BE2C (cell line): ENCODE measurements at regions not wholly inside any gene's neighbourhood (a gene's known extent, or its start where the extent isn't known, plus 50 kb on each side); places are given as distances from the start of the nearest gene placed in this dataset.

Source experiments
- DNase-seq: peaks from one replicate; pipeline ENCODE4 v3.0.0-alpha.2; 2020
- H3K27me3 ChIP-seq: fragments of 250-450 bp; sonication (Bioruptor Pico); 2 replicates; pipeline ENCODE4 v1.5.1; 2020; ENCODE audit warnings: mild to moderate bottlenecking
- H3K36me3 ChIP-seq: fragments of 250-450 bp; sonication (Bioruptor Pico); 2 replicates; pipeline ENCODE4 v1.5.1; 2020; ENCODE audit warnings: mild to moderate bottlenecking
- H3K4me1 ChIP-seq: fragments of 250-450 bp; sonication (Bioruptor Pico); 2 replicates; pipeline ENCODE4 v1.5.1; 2020
- H3K4me3 ChIP-seq: 2 replicates; pipeline ENCODE4 v1.5.1; 2011; ENCODE audit warnings: low read depth, low read length
- H3K9me3 ChIP-seq: fragments of 250-450 bp; sonication (Bioruptor Pico); 2 replicates; pipeline ENCODE4 v1.5.1; 2020
- TF ChIP-seq, protein P1 (sequence below): IDR thresholded peaks from 2 replicates; pipeline ENCODE4 v1.5.1; 2012; ENCODE audit warnings: mild to moderate bottlenecking, low read depth, low read length

DNA sequence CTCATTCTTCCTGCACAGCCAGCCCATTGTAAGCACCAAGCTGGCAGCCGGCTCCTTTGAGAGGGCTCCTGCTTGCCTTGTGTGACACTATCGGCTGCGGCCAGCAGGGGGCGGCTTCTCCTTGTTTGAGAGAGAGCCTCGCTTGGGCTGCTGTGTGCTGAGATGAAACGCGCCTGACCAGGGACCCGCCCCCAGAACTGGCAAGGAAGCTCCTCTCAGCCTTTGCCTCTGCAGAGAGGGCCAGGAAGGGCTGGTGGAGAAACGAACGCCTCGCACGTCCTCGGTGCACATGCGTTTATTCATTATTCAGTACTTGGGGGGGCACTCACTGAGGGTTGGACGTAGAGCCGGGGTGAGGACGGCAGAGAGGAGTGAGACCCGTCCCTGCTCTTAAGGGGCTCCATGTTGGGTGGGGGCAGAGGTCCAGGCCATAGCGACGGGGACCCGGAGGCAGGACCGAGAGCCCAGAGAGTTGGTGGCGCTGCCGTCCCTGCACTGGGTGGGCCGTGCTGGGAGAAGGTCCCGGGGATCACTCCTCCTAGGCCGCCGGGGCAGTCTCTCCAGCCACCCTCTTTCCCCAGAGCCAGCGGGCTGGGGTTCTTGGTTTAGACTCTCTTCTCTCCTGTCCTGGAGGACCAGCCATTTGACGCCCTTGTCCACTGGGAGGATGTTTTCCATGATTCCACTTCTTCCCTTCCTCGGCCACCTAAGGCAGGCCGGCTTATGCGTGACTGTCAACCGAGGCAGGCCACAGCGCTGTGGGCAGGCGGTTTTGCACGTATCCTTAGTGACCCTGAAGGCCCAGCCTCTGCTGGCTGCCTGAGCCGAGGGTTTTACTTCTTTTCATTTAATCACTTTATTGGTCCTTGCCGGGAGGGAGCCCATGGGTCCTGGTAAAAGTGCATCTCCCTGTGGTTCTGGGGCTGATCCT lies 174.5 kb downstream of the KATNAL1 start:
- peak; percentile 97 for DNase-seq
- no peaks in the 10 kb centered on the region for H3K27me3 ChIP-seq
- no peaks in the 10 kb centered on the region for H3K9me3 ChIP-seq
- no peaks in the 10 kb centered on the region for H3K4me1 ChIP-seq
- no peaks in the 10 kb centered on the region for H3K36me3 ChIP-seq
- H3K4me3 ChIP-seq: no peak overlapping the region
- TF ChIP-seq, protein P1, sequence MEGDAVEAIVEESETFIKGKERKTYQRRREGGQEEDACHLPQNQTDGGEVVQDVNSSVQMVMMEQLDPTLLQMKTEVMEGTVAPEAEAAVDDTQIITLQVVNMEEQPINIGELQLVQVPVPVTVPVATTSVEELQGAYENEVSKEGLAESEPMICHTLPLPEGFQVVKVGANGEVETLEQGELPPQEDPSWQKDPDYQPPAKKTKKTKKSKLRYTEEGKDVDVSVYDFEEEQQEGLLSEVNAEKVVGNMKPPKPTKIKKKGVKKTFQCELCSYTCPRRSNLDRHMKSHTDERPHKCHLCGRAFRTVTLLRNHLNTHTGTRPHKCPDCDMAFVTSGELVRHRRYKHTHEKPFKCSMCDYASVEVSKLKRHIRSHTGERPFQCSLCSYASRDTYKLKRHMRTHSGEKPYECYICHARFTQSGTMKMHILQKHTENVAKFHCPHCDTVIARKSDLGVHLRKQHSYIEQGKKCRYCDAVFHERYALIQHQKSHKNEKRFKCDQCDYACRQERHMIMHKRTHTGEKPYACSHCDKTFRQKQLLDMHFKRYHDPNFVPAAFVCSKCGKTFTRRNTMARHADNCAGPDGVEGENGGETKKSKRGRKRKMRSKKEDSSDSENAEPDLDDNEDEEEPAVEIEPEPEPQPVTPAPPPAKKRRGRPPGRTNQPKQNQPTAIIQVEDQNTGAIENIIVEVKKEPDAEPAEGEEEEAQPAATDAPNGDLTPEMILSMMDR: peak; percentile 87

DNA sequence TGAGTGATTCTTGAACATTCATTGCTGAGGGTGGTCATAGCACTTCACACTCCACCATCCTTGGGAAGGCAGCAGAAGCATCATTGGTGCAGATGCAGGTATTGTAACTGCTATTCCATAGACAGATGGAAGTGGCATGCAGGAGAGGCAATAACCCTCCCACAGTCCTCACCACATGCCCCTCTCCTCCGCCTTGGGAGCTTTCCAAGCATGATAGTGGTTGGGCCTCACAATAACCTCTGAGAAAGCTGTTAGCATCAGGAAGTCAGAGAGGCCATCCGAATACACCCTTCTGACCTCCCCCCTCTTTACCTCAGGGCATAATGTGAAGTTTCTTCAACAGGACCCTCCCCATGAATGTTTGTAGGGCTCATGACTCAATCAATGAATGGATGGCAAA lies 177.9 kb downstream of the KATNAL1 start:
- Histone ChIP-seq H3K27me3 (no peaks in the 10 kb centered on the region), H3K4me3 (no peak overlapping the region), H3K4me1 (no peaks in the 10 kb centered on the region), H3K36me3 (no peaks in the 10 kb centered on the region), H3K9me3 (no peaks in the 10 kb centered on the region)
- DNase-seq: no peak
- TF ChIP-seq, protein P1: no peak

DNA sequence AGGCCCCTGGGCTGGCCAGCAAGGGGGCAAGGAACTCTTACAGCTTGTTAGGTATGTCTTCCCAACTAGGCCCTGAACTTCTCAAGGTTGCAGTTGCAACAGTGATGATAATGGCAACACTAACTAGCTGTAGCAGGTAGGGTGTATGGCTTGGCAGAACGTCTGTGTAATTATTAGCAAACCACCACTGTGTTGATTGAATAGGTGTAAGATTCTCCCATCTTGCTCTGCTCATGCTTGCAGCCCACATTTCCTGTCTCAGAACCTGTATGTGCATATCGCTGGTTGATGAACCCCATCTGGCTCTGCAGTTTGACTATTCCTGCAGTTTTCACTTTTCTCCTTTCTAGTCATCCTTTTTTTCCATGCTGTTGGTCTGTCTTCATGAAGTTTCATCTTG lies 178.8 kb downstream of the KATNAL1 start:
- TF ChIP-seq, protein P1: no peak
- H3K36me3 ChIP-seq: no peaks in the 10 kb centered on the region
- DNase-seq: no peak
- H3K27me3 ChIP-seq: no peaks in the 10 kb centered on the region
- H3K4me1 ChIP-seq: no peaks in the 10 kb centered on the region
- H3K4me3 ChIP-seq: no peak overlapping the region
- H3K9me3 ChIP-seq: no peaks in the 10 kb centered on the region

DNA sequence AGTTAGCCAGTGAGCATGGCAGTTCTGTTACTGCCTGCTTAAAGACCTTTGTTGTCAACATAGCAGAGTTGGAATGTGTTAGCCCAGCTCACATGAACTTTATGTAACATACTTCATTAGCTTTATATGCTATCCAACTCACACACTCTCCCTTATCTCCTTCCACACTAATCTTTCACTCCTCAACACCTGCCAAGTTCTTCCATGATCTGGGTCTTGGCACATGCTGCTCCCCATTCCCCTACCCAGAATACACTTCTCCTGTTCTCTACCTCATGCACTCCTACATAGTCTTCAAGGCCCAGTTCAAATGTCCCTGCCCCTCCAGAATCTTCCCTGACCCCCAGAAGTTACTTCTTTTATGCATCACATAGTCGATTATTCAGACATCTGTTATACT lies 179.3 kb downstream of the KATNAL1 start:
- Histone ChIP-seq H3K9me3 (no peaks in the 10 kb centered on the region), H3K4me3 (no peak overlapping the region), H3K36me3 (no peaks in the 10 kb centered on the region), H3K27me3 (no peaks in the 10 kb centered on the region), H3K4me1 (no peaks in the 10 kb centered on the region)
- no peak for DNase-seq
- TF ChIP-seq, protein P1: no peak

DNA sequence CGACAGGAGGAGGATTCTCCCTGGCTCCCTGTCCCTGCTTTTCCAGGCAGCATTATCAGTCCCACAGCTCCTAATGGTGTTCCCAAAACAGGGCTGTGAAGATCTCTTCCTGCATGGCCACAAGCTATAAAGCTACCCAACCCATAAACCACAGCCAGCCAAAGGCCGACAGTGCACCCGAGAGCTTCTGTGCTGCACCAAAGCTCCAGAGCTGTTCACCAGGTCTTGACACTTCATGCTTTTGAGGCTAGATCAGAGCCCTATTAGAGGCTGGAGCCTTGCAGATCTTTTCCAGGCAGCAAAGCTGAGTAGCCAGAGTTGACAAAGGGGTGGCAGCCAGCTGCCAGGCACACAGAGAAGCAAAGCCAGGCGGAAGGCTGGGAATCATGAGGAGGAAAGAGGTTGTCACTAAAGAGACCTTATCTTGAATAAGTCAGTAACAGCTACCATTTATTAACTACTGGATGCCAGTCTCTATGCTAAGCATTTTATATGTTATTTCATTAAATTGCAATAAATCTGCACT lies 180.4 kb downstream of the KATNAL1 start:
- DNase-seq: no peak
- TF ChIP-seq, protein P1: no peak
- H3K4me1 ChIP-seq: no peaks in the 10 kb centered on the region
- no peak overlapping the region for H3K4me3 ChIP-seq
- no peaks in the 10 kb centered on the region for H3K27me3 ChIP-seq
- H3K9me3 ChIP-seq: no peaks in the 10 kb centered on the region
- no peaks in the 10 kb centered on the region for H3K36me3 ChIP-seq

DNA sequence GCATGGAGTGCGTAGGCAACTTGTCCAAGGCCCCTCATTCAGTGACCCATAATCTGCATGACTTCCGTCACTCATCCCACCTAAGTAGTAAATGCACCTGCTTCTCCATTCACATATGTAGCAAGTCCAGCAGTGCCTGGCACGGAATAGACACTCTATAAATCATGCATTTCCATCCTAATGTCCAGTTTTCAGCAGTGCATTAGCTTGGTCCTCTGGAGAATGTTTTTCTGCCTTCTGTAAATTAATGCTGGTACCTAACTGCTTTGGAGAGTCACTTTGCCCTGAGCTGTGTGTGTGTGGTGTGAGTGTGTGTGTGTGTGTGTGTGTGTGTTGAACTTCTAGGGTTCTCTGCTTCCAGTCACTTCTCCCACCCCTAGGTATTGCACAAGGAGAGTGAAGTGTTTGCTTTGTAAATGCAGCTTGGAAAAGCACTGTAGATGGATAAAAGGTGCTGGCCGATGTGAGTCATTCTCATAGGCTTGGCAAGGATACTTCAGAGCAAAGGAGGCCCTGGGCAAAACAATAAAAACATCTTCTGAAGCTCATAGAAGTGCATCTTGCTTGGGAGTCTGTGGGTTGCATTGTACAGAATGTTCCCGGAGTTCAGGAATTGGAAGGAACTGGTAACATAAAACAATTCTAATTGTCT lies 181.8 kb downstream of the KATNAL1 start:
- TF ChIP-seq, protein P1: no peak
- no peak for DNase-seq
- Histone ChIP-seq H3K27me3 (no peaks in the 10 kb centered on the region), H3K4me1 (no peaks in the 10 kb centered on the region), H3K9me3 (no peaks in the 10 kb centered on the region), H3K36me3 (no peaks in the 10 kb centered on the region), H3K4me3 (no peak overlapping the region)
